Left ventricle myocardium superior (tissue), 1 donor: ENCODE measurements at regions not wholly inside any gene's neighbourhood (a gene's known extent, or its start where the extent isn't known, plus 50 kb on each side); places are given as distances from the start of the nearest gene placed in this dataset.
"Not testable (repeated sequence)": the region's sequence is repeated elsewhere in the genome, so short reads cannot be mapped to it uniquely, and the experiment has no call there.

Experiments used
- ATAC-seq: fragments of 200-7000 bp; cut with Tn5 transposase; one replicate; pipeline ENCODE4 v1.9.1; 2020; ENCODE audit warnings: mild to moderate bottlenecking, moderate library complexity
- DNase-seq: peaks from one replicate; pipeline ENCODE4 v3.0.0-alpha.2; 2020
- intact Hi-C: fragments of 100-400 bp; cut with micrococcal nuclease; formaldehyde crosslinking; loops from one replicate; pipeline ENCODE4 v1.11.0; 2022
- donor health status: DM: no; HTN: yes; CAD: no; lungs with severe emphysema.

- DNase-seq, ATAC-seq, intact Hi-C loops: not testable (repeated sequence)
These were observed 285.2 kb downstream of the GOLGA6L6 start for GRCh38 chr15:20256394-20256793.

- ATAC-seq, DNase-seq, intact Hi-C loops: not testable (repeated sequence)
These were observed 286.0 kb downstream of the GOLGA6L6 start for GRCh38 chr15:20255641-20256040.

DNA sequence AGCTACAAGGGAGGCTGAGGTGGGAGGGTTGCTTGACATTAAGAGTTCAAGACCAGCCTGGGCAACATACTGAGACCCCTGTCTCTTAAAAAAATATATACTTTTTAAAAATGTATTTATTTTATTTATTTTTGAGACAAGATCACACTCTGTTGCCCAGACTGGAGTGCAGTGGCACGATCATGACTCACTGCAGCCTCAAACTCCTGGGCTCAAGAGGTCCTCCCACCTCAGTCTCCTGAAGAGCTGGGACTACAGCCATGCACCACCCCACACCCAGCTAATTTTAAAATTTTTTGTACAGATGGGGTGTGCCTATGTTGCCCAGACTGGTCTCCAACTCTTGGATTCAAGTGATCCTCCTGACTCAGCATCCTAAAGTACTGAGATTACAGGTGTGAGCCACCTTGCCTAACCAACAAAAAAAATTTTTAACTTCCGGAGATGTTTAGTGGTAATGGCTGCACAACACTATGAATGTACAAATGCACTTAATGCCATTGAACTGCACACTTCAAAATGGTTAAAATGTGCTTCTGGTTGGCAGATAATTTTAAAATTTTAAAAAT is 288.5 kb downstream of the GOLGA6L6 start:
- intact Hi-C loops, DNase-seq, ATAC-seq: not testable (repeated sequence)

GRCh38 chr15:20252040-20252439 is 289.6 kb downstream of the GOLGA6L6 start:
- DNase-seq, ATAC-seq, intact Hi-C loops: not testable (repeated sequence)

GRCh38 chr15:20251214-20252005 is 290.2 kb downstream of the GOLGA6L6 start:
- intact Hi-C loops, DNase-seq: not testable (repeated sequence)
- peak; percentile 7 for ATAC-seq

DNA sequence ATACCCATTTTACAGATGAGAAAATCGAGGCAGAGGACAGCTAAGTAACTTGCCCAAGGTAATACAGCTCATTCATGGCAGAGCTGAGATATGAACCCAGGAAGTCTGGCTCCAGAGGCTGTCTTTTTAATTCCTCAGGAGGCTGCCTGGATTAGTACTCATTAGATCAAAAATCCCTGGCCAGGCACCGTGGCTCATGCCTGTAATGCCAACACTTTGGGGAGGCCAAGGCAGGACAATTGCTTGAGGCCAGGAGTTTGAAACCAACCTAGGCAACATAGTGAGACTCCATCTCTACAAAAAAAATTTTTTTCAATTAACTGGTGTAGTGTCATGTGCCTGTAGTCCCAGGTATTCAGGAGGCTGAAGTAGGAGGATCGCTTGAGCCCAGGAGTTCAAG is 291.4 kb downstream of the GOLGA6L6 start:
- DNase-seq, ATAC-seq: not testable (repeated sequence)

GRCh38 chr15:20249677-20249970 is 292.0 kb downstream of the GOLGA6L6 start:
- intact Hi-C loops, ATAC-seq, DNase-seq: not testable (repeated sequence)

More for the DNA sequence above, 291.4 kb downstream of the GOLGA6L6 start:
- intact Hi-C loops, result not testable (repeated sequence)

- DNase-seq, intact Hi-C loops, ATAC-seq: not testable (repeated sequence)
These were observed 293.2 kb downstream of the GOLGA6L6 start for GRCh38 chr15:20248434-20248833.

DNA sequence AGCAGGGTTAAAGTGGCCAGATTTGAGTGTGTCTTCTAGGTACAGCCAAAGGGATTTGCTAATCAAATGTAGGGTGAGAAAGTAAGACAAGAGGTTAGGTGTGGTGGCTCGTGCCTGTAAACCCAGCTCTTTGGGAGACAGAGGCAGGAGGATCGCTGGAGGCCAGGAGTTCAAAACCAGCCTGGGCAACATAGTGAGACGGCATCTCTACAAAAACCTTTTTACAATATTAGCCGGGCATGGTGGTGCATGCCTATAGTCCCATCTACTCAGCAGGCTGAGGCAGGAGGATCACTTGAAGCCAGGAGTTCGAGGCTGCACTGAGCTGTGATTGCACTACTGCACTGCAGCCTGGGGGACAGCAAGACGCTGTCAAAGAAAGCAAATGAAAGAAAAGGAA is 294.5 kb downstream of the GOLGA6L6 start:
- DNase-seq, result not testable (repeated sequence)

DNA sequence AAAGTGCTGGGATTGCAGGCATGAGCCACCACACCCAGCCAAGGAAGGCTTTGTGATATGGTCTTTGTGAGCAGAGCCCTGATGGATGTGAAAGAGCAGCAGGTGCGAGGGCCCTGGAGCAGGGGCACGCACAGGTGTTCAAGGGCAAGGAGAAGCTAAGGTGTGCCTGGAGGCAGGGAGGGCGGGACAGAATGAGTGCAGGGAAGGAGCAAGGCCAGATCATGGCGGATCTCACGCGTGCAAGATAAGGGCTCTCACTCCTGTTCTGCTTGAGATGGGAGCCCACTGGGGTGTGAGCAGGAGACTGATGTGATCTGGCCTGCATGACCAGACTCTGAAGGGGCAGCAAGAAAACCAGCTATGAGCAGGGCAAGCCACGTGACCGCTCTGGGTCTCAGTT is 295.0 kb downstream of the GOLGA6L6 start:
- DNase-seq, ATAC-seq, intact Hi-C loops: not testable (repeated sequence)

More for the DNA sequence above, 294.5 kb downstream of the GOLGA6L6 start:
- intact Hi-C loops, ATAC-seq: not testable (repeated sequence)

- ATAC-seq, intact Hi-C loops, DNase-seq: not testable (repeated sequence)
These were observed 295.7 kb downstream of the GOLGA6L6 start for GRCh38 chr15:20245856-20246255.

DNA sequence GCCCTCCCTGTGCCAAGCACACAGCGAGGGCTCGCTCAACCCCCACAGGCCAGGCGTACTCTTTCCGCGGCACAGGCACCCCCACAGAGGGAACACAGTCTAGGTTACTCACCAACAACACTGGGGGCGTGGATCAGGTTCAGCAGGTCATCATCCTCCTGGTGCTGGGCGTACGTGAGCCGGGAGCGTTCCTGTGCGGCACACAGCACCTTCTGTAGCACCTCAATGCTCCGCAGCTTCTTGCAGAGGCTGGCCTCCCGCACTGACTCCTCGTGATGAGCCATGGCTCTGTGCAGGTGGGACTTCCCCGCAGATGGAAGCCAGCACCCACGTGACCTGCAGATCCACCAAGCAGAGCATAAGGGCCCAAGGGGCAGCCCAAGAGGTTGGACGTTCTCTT is 296.8 kb downstream of the GOLGA6L6 start:
- DNase-seq, intact Hi-C loops, ATAC-seq: not testable (repeated sequence)

GRCh38 chr15:20243486-20244240 is 297.9 kb downstream of the GOLGA6L6 start:
- DNase-seq, intact Hi-C loops, ATAC-seq: not testable (repeated sequence)

DNA sequence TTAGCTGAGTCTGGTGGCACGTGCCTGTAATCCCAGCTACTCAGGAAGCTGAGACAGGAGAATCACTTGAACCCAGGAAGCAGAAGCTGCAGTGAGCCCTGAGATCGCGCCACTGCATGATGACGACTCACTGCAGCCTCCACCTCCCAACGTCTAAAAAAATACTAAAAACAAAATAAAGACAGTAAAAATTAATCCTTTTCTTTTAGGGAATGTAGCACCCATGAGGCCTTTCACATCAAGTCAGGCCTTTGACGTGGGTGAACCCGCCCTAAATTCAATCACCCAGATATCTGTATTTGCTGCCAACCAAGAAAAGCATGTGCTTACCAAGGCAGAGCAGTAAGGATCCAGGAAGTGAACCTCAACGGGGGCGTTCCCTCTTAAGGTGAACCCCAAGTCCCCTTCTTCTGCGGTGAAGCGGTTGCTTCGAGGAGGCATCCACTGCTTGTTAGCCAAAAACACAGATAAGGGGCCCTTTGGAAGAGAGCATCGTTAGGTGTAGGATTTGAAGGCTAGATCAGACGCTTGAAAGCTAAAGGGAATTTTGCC is 301.2 kb downstream of the GOLGA6L6 start:
- DNase-seq, ATAC-seq, intact Hi-C loops: not testable (repeated sequence)

DNA sequence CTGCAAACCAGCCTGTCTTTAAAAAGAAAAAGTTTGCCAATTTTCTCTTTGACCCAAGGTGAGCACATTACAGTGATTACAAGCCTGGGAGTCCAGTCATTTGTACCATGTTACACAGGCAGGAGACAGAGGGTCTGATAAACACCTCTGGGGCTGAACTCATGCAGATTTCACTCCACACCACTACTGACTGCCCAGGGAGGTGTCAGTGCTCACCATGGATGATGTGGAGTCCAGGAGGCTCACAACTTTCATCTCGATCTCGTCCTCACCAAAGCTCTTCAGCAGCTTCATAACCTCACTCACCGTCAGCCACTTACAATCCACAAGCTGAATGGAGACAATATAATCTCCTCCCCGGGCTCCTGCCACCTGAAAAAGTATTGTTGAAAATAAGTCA is 302.4 kb downstream of the GOLGA6L6 start:
- intact Hi-C loops, DNase-seq, ATAC-seq: not testable (repeated sequence)

GRCh38 chr15:20237256-20238020 is 304.2 kb downstream of the GOLGA6L6 start:
- peak; percentile 13 for ATAC-seq
- intact Hi-C loops, result not testable (repeated sequence)

DNA sequence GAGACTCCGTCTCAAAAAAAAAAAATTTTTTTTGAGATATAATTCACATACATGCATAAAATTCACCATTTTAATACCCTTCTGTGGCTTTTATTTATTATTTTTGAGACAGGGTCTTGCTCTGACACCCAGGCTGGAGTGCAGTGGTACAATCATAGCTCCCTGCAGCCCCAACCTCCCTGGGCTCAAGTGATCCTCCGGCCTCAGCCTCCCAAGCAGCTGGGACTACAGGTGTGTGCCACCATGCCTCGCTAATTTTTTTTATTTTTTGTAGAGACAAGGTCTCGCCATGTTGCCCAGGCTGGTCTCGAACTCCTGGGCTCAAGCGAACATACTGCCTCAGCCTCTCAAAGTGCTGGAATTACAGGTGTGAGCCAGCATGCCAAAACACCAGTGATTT is 305.9 kb downstream of the GOLGA6L6 start:
- intact Hi-C loops, DNase-seq, ATAC-seq: not testable (repeated sequence)

More at GRCh38 chr15:20237256-20238020, 304.2 kb downstream of the GOLGA6L6 start:
- DNase-seq, result not testable (repeated sequence)

DNA sequence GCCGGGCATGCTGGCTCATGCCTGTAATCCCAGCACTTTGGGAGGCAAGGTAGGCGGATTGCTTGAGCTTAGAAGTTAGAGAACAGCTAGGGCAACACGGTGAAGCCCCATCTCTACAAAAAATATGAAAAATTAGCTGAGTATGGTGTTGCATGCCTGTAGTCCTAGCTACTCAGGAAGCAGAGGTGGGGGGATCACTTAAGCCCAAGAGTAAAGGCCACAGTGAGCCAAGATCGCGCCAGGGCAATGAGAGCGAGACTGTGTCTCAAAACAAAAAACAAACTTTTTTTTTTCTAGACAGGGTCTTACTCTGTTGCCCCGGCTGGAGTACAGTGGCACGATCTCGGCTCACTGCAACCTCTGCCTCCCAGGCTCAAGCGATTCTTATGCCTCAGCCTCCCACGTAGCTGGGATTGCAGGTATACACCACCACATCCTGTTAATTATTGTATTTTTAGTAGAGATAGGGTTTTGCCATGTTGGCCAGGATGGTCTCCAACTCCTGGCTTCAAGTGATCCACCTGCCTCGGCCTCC is 307.5 kb downstream of the GOLGA6L6 start:
- intact Hi-C loops, DNase-seq, ATAC-seq: not testable (repeated sequence)
